Activated naive CD4-positive, alpha-beta T cell treated with anti-CD3 and anti-CD28 coated beads, Interleukin-2, amount 50 U/mL, for 16 hours (primary cell): ENCODE measurements at regions not wholly inside any gene's neighbourhood (a gene's known extent, or its start where the extent isn't known, plus 50 kb on each side); places are given as distances from the start of the nearest gene placed in this dataset.

Source experiments
- DNase-seq: peaks from one replicate; pipeline ENCODE4 v3.0.0-alpha.2; 2020

- no peak for DNase-seq
Measured at GRCh38 chr2:16140771-16141640, 200.7 kb downstream of the MYCN start.

GRCh38 chr2:16139663-16140615 is 199.6 kb downstream of the MYCN start:
- no peak for DNase-seq

GRCh38 chr2:16138811-16139662 is 198.7 kb downstream of the MYCN start:
- no peak for DNase-seq

GRCh38 chr2:16137080-16137755 is 196.9 kb downstream of the MYCN start:
- DNase-seq, result no peak

GRCh38 chr2:16136461-16137035 is 196.2 kb downstream of the MYCN start:
- DNase-seq, result no peak

- DNase-seq, result no peak
Measured at GRCh38 chr2:16135913-16136310, 195.6 kb downstream of the MYCN start.

GRCh38 chr2:16135196-16135912 is 195.0 kb downstream of the MYCN start:
- no peak for DNase-seq

GRCh38 chr2:16134436-16135165 is 194.3 kb downstream of the MYCN start:
- no peak for DNase-seq

- no peak for DNase-seq
Measured at GRCh38 chr2:16130906-16131400, 190.6 kb downstream of the MYCN start.

GRCh38 chr2:16130541-16130880 is 190.2 kb downstream of the MYCN start:
- DNase-seq, result no peak

- no peak for DNase-seq
Measured at GRCh38 chr2:16129716-16130540, 189.6 kb downstream of the MYCN start.

GRCh38 chr2:16128746-16129610 is 188.6 kb downstream of the MYCN start:
- no peak for DNase-seq

- DNase-seq, result no peak
Measured at GRCh38 chr2:16127958-16128357, 187.6 kb downstream of the MYCN start.

- no peak for DNase-seq
Measured at GRCh38 chr2:16127276-16127940, 187.1 kb downstream of the MYCN start.

- DNase-seq, result no peak
Measured at GRCh38 chr2:16126517-16127275, 186.3 kb downstream of the MYCN start.

GRCh38 chr2:16125614-16126516 is 185.5 kb downstream of the MYCN start:
- DNase-seq, result no peak
